Activated CD4-positive, alpha-beta T cell treated with anti-CD3 and anti-CD28 coated beads, Interleukin-10, Interleukin-2, amounts not matched to agents 100 ng/mL and 50 ng/mL, durations not matched to agents 16 hours and 8 hours (primary cell): ENCODE measurements at regions not wholly inside any gene's neighbourhood (a gene's known extent, or its start where the extent isn't known, plus 50 kb on each side); places are given as distances from the start of the nearest gene placed in this dataset.

Experiments
- DNase-seq: peaks from one replicate; pipeline ENCODE4 v3.0.0-alpha.2; 2020

DNA sequence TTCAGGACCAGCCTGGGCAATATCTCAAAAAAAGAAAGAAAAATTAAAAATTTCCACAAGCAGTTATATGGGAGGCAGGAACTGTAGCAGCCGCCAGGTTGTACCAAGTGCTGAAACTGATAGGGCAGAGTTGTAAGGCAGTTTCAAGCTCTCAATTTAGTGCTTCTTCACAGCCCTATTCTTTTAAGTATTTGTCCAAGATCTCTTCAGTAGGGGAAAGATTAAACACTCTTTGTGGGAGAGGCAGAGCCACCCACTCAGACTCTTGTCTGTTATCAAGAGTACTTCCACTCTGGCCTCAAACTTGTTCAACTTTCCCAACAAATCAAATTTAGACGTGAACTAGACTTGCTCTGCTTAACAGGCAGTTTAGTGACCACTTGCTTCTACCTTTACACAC, 228.7 kb downstream of the REEP3 start:
- no peak for DNase-seq

DNA sequence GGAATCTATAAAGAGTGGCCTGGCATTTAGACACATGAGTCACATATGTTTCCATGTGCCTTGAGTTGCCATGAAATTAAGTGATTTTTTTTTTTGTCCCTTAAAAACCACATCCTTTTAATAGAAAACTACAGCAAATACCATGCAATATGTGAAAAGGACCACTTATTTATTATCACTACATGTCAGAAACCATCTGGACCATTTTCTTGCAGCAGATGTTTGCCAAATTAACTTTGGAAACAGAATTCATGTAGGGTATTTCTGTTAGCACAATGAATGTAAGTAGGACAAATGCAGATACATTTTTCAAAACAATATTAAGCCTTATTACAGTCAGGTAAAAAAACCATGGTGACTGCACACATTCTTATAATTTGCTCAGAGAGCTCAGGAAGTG, 230.6 kb downstream of the REEP3 start:
- no peak for DNase-seq

DNA sequence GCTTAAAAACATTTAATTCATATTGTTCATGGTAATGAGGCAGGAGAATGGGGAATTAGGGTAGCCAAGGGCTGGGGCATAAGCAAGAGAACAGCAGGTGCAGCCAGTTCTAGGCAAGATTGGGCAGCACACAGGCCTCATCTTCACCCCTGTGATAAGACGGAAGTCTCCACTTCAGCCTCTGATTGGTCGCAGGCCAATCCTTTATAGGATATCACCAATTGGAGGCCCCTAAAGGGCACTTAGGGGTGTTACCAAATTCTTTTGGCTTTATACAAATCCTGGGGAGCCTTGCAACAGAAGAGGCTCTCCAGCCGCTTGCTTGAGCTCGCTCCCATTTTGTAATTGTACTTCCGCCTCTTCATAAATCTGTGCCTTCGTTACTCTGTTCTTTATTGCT, 231.1 kb downstream of the REEP3 start:
- no peak for DNase-seq

DNA sequence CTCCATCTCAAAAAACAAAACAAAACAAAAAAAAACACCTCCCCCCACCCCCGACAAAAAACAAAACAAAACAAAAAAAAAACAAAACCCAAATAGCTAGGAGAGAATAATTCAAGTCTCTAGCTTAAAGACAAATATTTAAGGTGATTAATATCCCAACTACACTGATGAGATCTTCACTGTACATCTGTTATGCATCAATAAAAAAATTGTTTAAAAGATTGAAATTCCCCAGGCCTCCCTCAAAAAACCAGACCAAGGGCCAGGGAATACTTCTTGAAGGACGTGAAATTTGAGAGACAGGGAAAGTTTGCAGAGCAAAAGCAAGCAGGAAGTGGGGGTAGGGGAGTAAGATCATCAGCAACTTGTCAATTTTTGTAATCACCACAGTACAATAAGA, 232.6 kb downstream of the REEP3 start:
- no peak for DNase-seq

DNA sequence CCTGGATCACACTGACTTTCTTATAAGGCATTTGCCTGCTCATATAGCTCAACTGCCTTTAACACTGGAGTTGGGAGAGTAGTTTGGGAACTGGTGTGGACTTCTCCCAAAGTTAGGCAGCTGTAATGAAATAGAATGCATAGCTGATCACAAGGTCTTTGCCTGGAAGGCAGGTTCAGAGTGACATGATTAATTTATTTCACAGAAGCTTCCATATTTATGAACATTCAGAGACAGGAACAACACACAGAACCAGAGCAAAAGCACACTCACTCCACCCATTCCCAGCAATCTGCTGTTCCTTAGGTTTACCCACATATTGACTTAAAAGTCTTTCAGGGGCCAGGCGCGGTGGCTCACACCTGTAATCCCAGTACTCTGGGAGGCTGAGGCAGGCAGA, 234.2 kb downstream of the REEP3 start:
- DNase-seq: no peak

DNA sequence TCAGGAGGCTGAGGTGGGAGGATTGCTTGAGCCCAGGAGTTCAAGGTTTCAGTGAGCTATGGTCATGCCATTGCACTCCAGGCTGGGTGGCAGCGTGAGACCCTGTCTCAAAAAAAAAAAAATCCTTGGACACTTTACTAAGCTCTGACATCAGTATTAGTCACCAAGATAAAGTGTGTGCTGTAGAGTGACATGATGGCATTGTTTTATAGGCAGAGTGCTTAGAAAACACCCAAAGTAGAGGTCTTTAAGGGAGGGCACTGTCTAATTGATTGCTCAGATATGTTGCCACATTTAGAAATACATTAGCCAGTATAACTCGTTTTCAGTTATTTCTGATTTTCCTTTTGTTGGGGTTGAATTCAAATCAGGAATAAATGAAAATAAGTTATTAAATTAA, 235.9 kb downstream of the REEP3 start:
- no peak for DNase-seq

DNA sequence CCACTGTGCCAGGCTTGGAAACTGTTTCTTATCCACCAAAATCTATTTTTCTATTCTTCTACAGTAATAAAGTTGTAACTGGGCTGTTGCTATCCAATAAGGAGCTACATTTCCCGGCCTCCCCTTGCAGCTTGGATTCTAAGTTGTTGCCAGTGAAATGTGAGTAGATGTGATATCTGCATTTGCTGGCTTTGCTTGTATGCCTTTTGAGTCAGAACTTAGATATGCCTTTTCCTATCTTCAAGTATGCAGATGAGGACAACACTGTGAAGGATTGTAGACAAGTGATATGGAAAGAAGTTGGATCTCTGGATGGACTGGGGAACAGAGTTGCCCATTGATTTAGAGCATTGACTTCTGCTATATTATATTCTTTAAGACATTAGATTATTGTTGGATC, 236.9 kb downstream of the REEP3 start:
- DNase-seq: no peak

DNA sequence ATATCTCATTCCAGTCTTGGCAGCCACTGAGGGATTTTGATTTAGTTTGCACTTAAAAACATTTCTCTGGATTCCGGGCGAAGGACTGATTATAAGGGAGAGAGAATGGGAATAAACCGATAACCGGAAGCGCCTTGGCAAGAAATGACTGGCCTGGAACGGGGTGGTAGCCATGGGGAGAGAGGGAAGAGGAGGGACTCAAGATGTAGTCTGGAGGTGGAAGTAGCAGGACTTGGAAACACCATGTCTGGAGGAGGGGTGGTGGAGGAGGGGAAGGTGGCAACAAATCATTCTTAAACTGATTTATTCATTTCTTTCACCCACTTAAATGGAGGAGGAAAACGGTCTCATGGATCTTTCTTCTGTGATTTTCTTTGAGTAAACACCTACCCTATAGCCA, 238.1 kb downstream of the REEP3 start:
- no peak for DNase-seq

DNA sequence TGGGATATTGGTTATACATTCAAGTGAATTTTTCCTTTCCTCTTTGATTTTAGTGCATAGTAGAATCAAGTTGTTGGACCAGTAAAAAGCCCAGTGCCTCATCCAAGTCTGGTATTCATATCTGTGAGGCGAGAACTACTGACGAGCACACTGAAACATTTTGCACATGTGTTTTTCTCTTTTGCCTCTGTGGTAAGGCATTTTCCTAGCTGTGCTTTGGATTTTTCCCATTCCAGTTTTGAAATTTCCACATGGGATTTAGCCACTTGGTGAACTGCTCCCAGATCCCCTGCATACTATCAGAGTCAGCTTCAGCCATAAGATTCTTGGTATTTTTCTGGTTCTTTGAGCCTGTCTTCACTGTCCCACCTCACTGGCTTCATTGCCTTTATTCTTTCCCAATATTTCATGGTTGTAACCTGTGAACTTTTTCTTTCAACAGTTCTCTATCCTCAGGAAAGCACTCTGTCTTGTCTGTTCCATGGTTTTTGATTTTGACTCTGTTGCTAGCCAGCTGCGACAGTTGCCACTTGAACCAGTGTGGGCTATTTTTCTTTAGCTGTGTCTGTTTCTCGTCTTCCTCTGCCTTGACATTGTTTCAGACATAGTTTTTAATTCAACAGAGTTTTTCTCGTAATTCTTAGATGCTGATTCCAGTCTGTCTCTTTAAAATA, 239.0 kb downstream of the REEP3 start:
- no peak for DNase-seq

DNA sequence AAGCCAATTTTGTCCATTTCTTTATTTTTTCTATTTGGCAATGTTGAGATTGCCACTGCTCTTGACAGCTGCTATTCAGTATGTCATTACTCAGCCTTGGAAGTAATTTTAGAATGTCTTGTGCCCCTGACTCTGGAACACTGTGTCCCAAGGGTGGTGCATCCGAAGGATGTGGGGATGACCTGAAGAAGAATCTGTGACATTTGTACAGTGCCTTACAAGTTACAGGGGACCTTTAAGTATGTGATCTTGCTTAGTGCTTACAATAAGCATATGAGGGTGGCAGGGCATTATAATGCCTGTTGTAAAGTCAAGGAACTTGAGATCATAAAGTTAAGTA, 239.5 kb downstream of the REEP3 start:
- DNase-seq: no peak

DNA sequence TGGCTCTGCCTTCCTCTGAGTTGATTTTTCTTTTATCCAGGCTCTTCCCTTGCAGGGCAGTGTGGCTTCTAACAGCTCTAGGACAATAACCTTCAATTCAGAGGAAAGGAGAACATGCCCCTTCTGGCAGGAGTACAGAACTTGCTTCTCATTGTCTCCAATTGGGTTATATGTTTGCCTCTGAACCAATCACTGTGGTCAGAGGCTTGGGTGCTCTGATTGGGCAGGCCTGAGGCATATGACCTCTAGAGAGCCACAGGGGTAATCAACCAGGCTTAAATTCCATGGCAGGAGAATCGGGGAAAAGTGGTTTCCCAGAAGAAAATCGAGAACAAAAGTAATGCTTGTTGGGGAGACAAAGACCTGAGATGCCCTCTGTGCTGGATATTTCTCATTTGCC, 240.0 kb downstream of the REEP3 start:
- no peak for DNase-seq

DNA sequence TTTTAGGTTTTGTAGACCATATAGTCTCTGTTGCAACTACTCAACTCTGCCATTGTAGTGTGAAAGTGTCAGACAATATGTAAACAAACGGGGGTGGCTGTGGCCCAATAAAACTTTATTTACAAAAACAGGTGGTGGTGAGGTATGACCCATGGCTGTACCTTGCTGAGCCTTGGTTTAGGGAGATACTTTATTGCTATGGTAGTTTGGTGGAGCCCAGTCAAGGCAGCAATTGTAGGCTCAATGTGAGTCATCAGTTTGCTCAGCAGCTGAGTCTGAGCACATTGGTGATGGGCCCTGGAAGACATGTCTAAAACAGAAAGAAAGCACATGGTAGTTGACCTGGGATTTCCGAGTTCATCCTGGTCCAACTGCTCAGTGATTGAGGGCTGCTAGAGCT, 242.5 kb downstream of the REEP3 start:
- no peak for DNase-seq

DNA sequence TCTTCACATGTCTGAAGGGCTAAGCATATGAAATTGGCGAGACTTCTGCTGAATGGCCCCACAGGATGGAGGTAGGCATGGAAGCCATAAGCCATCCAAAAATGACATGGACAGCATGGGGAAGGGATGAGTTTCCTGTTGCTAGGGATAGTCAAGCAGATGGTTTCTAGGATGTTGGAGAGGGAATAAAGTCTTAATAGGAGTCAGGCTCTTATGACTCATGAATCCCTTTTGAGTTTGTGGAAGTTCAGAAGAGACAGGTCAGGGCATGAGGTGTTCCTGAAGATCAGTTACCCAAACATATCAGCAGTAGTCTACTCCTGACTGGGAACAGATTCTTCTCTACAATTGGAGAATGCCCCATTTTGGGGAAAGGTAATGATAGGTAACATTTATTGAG, 243.9 kb downstream of the REEP3 start:
- no peak for DNase-seq

DNA sequence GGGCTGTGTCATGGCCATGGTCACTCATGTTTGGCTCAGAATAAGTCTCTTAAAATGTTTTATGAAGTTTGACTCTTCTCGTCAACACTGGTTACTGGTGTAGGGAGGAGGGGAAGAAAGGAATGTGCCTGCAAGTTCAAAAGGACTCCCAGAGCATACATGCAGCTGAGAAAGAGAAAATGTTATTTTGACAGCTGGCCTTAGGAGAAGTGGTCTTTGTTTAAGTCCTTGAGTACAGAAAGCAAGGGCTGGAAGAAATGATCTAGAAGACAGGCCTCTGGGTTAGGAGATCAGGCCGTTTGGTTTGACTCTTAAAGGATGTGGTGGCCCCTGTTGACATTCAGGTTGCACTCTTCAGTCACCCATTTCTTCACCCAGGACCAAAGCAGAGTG, 245.5 kb downstream of the REEP3 start:
- DNase-seq: no peak

DNA sequence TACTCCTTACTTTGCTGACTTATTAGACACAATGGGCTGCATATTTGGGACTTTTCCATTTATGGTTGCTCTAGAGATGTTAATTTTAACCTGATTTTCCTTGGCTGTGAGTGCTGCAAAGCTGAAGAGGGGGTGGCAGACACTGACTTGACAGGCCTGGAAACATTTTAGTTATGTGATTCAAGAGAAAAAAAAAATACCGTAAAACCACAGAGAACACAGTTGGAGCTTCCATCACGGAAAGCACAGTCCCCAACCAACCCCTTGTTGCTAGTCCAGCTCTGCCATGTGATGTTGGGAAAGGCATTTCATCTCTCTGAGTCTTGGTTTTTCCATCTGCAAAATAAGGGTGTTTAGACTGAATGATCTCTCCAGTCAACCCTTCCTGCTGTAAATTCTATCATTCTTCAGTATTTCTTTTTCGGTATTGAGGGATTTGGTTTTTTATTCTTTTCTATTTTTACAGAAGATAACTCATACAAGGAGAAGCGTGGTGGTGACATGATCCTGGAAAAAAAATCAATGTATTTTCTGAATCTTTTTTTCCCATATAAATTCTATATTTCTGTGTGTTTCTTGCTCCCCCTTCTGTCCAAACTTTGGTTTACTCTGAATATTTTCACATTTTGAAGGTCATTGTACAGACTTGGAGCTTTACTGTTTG, 246.1 kb downstream of the REEP3 start:
- DNase-seq: no peak

DNA sequence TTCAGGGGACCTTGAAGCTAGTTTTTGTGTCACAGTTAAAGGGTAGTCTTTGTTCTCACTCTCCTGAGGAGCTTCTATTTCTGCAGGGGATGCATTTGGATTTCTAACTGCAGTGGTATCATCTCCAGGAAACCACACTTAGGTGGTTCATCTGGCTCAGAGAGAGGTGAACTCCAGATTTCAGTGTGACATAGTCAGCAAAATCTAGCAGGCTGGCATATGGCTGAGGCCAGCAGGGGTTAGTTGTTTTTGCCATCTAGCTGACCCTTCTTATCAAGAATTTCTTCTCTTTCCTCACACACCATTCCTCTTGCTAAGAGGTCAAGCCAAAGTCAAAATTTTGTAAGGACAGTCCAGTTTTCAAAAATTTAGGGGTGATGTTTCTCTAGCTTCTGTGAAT, 248.2 kb downstream of the REEP3 start:
- DNase-seq: no peak

DNA sequence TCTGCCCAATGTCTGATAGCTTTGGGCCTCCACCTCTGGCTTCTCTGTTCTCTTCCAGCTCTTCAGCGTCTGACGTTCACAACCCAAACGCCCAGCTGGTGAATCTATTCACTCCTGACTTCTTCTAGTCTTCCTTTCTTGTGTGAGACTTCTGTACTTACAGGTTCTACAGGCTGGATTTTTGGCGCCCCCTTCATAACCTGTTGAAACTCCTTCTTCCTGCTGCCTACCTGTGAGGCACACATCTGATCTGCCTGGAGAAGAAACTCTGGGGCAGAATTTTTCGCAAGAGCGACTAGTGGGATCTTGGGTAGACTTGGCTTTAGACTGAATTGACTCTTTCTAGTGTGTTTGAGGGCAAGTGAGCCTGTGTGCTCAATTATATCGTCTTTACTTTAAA, 249.3 kb downstream of the REEP3 start:
- DNase-seq: no peak

DNA sequence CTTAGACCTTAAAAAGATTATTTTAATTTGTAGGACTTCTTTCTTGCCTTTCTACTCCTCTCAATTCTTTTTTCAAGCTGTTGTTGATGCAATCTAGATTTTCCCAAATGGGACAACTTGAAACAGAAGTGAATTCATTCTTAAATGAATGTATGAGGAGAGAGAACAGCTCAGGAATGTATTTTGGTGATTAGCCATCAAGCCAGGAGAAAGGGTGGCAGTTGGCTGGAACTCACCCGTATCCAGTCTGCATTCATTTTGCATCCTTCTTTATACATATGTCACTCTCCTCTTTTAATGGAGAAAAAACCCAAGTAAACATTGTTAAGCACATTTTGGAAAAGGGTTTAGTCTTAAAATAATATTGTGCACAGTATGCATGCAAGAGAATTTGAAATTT, 251.3 kb downstream of the REEP3 start:
- no peak for DNase-seq

DNA sequence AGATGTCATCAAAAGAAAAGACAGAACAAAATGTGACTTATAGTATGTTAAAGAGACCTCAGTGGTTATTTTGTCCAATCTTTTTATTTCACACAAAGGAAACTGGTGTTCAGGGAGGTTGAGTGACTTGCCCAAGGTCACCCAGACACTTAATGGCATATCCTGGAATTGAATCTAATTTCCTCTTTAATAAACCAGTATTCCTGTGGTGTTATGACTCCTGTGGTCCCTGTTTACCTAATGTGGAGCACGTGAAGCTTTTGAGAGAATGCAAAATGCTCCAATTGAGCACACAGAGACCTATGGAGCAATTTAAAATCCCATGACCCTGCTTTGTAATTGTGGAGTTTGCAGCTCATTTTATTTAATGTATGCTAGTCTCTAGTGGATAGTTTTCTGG, 251.9 kb downstream of the REEP3 start:
- DNase-seq: no peak

DNA sequence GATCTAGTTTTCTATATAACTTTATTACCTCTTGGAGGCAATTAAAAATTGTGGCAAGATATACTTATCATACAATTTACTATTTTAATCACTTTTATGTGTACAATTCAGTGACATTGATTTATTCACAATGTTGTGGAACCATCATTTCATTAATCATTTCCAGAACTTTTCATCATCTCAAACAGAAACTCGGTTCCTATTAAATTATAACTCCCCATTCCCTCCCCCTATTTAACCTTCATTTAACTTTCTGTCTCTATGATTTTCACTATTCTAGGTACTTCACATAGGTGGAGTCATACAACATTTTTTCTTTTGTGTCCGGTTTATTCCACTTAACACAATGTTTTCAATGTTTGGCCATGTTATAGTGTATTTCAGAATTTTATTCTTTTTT, 252.8 kb downstream of the REEP3 start:
- DNase-seq: no peak

DNA sequence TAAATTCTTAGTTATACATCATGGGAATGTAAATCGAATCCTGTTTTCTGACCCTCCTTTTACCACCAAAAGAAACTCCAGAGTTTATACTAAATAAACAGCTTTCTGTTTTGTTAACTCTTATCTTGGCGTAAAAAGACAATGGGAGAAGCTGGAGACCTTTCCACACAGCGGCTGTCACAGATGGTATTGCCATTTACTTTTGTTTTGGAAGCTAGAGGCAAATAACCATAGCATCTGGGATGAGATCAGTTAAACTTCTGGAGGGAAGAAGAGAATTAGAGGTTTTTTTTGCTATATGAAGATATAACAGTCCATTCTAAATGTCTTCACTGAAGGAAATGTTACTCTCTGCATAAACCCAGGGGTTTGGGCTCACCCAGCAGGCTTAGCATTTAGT, 258.9 kb downstream of the REEP3 start:
- DNase-seq: no peak

DNA sequence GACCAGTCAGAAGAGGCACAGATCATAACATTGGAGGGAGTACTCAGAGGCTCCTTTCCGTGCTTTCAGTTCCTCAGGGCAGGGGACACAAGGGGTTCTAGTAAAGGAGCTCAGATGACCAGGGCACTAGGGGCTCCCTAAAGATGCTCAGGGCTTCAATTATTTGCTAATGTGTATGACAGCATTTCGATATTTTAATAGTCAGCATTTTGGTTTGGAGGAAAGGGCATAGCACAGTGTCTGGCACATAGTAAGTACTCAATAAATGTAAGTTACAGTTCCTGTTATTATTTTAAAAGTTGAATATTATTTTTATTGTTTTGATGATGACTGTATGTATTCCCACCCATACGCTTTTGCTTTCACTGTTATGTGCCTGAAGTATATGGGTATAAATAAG, 260.0 kb downstream of the REEP3 start:
- DNase-seq: no peak

DNA sequence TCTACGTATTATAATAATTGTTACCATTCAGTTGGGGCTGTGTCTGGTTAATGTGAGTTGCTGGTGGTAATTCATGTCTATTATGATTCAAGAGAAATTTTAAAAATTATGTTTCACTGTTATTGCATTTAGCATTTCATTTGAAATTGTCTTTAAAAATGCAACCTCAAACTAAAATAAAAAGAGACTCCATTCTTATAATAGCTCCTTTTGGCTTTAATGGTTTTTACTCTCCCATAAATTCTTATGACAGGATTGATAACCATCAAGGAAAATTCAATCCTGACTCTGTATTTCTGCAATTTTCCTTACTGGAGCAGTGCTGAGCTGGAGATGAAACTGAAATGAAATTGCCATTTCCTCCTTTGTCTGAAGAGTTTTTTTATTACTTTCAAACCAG, 262.7 kb downstream of the REEP3 start:
- no peak for DNase-seq

DNA sequence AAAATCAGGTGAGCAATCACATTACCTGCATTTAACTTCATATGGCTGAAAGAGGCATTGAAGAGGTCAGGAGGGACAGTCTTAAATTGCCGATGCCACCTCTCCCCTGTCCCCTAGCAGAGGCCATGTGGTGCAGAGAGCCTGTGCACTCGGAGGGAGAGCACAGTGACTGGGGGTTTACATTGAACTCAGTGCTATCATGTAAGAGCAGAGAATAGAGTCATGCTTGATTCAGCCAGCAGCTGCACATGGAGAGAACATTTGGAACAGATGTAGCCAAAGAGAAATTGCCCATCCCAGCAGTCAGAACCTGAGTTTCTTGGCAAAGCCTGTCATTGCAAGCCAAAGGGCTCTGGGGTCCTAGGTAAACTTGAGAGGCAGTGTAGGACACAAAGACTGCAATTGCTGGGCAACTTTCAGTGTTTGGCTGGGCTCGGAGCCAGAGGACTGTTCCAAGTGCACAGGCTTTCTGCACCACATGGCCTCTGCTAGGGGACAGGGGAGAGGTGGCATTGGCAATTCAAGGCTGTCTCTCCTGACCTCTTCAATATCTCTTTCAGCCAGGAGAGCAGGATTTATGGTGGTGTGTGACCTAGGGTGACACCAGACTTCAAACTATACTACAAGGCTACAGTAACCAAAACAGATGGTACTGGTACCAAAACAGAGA, 267.1 kb downstream of the REEP3 start:
- DNase-seq: no peak
